GM12878 (cell line): ENCODE measurements at regions not wholly inside any gene's neighbourhood (a gene's known extent, or its start where the extent isn't known, plus 50 kb on each side); places are given as distances from the start of the nearest gene placed in this dataset.

Source experiments
- ATAC-seq: fragments of 200-7000 bp; cut with Tn5 transposase; 3 replicates; pipeline ENCODE4 v1.9.1; 2020; ENCODE audit warnings: mild to moderate bottlenecking, moderate library complexity
- BruUV-seq: library from RNA; stranded (reverse); fragments of 400-500 nt; replicated peaks from 2 replicates; lab custom pipeline; 2021; lab: Mats Ljungman, UMichigan
- CTCF ChIA-PET: fragments of 300-600 bp; sonication (Branson Sonifier 250); formaldehyde crosslinking; extraction: SDS; loops from one replicate; lab custom pipeline; 2021; ENCODE audit warnings: inconsistent platforms; lab: Yijun Ruan, JAX
- POLR2A ChIA-PET: fragments of 350-600 bp; formaldehyde crosslinking; extraction: SDS; loops from one replicate; lab custom pipeline; 2021; ENCODE audit warnings: inconsistent platforms; lab: Charles Lee
- RAD21 ChIA-PET: fragments of 300-600 bp; sonication (Branson Sonifier 250); formaldehyde crosslinking; loops from one replicate; lab custom pipeline; 2023; ENCODE audit warnings: antibody characterized with exemption; ENCODE audit not compliant: unreplicated experiment; lab: Charles Lee
- SMC1A ChIA-PET: fragments of 300-600 bp; sonication (Branson Sonifier 250); formaldehyde crosslinking; loops from one replicate; lab custom pipeline; 2023; ENCODE audit not compliant: unreplicated experiment, uncharacterized antibody; lab: Charles Lee
- DNase-seq: peaks from one replicate; pipeline ENCODE4 v3.0.0-alpha.2; 2011; ENCODE audit warnings: low read depth, low spot score
- FAIRE-seq: peaks from 3 replicates; lab custom pipeline; 2011; peaks lifted over from hg19 to GRCh38; lab: Jason Lieb, UNC
- H2AFZ ChIP-seq: 2 replicates; pipeline ENCODE4 v1.6.0; 2011; ENCODE audit warnings: low read depth, low read length, control low read depth; ENCODE audit not compliant: control insufficient read depth
- H3K27ac ChIP-seq: 2 replicates; pipeline ENCODE4 v1.5.1; 2011; ENCODE audit warnings: control low read depth; ENCODE audit not compliant: control insufficient read depth, insufficient read depth
- H3K27me3 ChIP-seq, 2 experiments: replicated peaks in 1 of 2; 2 replicates each; pipeline versions ENCODE4 v1.6.0 to v1.6.1; 2011; ENCODE audit warnings: low read length in 1 of 2; ENCODE audit not compliant: control insufficient read depth in 2 of 2, insufficient read depth in 2 of 2
- H3K36me3 ChIP-seq, 2 experiments: 2 replicates each; pipeline ENCODE4 v1.5.1; 2011; ENCODE audit warnings: low read length in 1 of 2; ENCODE audit not compliant: control insufficient read depth in 2 of 2, insufficient read depth in 2 of 2
- H3K4me1 ChIP-seq: 2 replicates; pipeline ENCODE4 v1.6.1; 2011; ENCODE audit warnings: mild to moderate bottlenecking, low read length, moderate library complexity, mixed read lengths; ENCODE audit not compliant: control insufficient read depth, insufficient read depth
- H3K4me2 ChIP-seq: 2 replicates; pipeline ENCODE4 v1.6.0; 2011; ENCODE audit warnings: control low read depth; ENCODE audit not compliant: control insufficient read depth, insufficient read depth
- H3K4me3 ChIP-seq: fragments of 200-600 bp; sonication (generic); 2 replicates; pipeline ENCODE4 v1.5.1; 2016
- H3K79me2 ChIP-seq: 2 replicates; pipeline ENCODE4 v1.6.0; 2011; ENCODE audit warnings: low read length; ENCODE audit not compliant: control insufficient read depth, insufficient read depth
- H3K9ac ChIP-seq: 2 replicates; pipeline ENCODE4 v1.8.0; 2011; ENCODE audit warnings: low read length, control low read depth, mixed read lengths; ENCODE audit not compliant: control insufficient read depth, insufficient read depth
- H3K9me3 ChIP-seq: replicated peaks from 3 replicates; pipeline ENCODE4 v1.5.1; 2011; ENCODE audit warnings: mild to moderate bottlenecking, low read length; ENCODE audit not compliant: control insufficient read depth, insufficient read depth
- H4K20me1 ChIP-seq: 2 replicates; pipeline ENCODE4 v1.6.0; 2011; ENCODE audit not compliant: control insufficient read depth, insufficient read depth
- BRCA1 ChIP-seq: IDR thresholded peaks from 2 replicates; pipeline ENCODE4 v1.6.1; 2011; ENCODE audit warnings: low read depth, low read length, improper control_type of control experiment
- CREM ChIP-seq: IDR thresholded peaks from 2 replicates; pipeline ENCODE4 v1.6.1; 2014; ENCODE audit warnings: antibody characterized with exemption, low read depth
- HDGF ChIP-seq: fragments of 450-650 bp; IDR thresholded peaks from 2 replicates; pipeline ENCODE4 v1.6.1; 2016; ENCODE audit warnings: antibody characterized with exemption
- IKZF1 ChIP-seq: fragments of 450-650 bp; conservative IDR thresholded peaks from 2 replicates; pipeline ENCODE4 v1.6.1; 2017; ENCODE audit warnings: antibody characterized with exemption, mild to moderate bottlenecking
- IRF5 ChIP-seq: fragments of 450-650 bp; IDR thresholded peaks from 2 replicates; pipeline ENCODE4 v1.6.1; 2017; ENCODE audit warnings: borderline replicate concordance
- MTA2 ChIP-seq: fragments of 450-650 bp; IDR thresholded peaks from 2 replicates; pipeline ENCODE4 v1.6.1; 2016; ENCODE audit warnings: low read depth, mild to moderate bottlenecking, moderate library complexity
- MYC ChIP-seq: IDR thresholded peaks from 2 replicates; pipeline ENCODE4 v1.6.1; 2011; ENCODE audit warnings: mild to moderate bottlenecking, low read length, moderate library complexity, inconsistent platforms; ENCODE audit not compliant: insufficient read depth, insufficient replicate concordance, insufficient read length, severe bottlenecking
- NFIC ChIP-seq: IDR thresholded peaks from 2 replicates; pipeline ENCODE4 v1.6.1; 2012; ENCODE audit warnings: low read depth, mild to moderate bottlenecking, inconsistent platforms, low read length, moderate library complexity
- NFYB ChIP-seq: IDR thresholded peaks from 2 replicates; pipeline ENCODE4 v1.6.1; 2011; ENCODE audit warnings: low read depth, mild to moderate bottlenecking, low read length, improper control_type of control experiment, moderate library complexity; ENCODE audit not compliant: insufficient read depth
- PML ChIP-seq: IDR thresholded peaks from 2 replicates; pipeline ENCODE4 v1.6.1; 2012; ENCODE audit warnings: low read length, inconsistent platforms
- RAD51 ChIP-seq: fragments of 450-650 bp; IDR thresholded peaks from 2 replicates; pipeline ENCODE4 v1.6.1; 2016; ENCODE audit warnings: moderate library complexity, mild to moderate bottlenecking, inconsistent platforms
- RB1 ChIP-seq: fragments of 450-650 bp; formaldehyde crosslinking; IDR thresholded peaks from 2 replicates; pipeline ENCODE4 v1.6.1; 2017; ENCODE audit warnings: mild to moderate bottlenecking, borderline replicate concordance
- SIN3A ChIP-seq: IDR thresholded peaks from 2 replicates; pipeline ENCODE4 v1.6.1; 2012; ENCODE audit warnings: low read depth, low read length, improper control_type of control experiment
- SREBF2 ChIP-seq: IDR thresholded peaks from 2 replicates; pipeline ENCODE4 v1.6.1; 2012; ENCODE audit warnings: mild to moderate bottlenecking, low read length
- TAF1 ChIP-seq: IDR thresholded peaks from 2 replicates; pipeline ENCODE4 v1.6.1; 2011; ENCODE audit warnings: mild to moderate bottlenecking, low read depth, low read length, borderline replicate concordance
- TCF12 ChIP-seq: IDR thresholded peaks from 2 replicates; pipeline ENCODE4 v1.6.1; 2011; ENCODE audit warnings: low read depth, mild to moderate bottlenecking, low read length
- ZBTB40 ChIP-seq: fragments of 450-650 bp; IDR thresholded peaks from 2 replicates; pipeline ENCODE4 v1.6.1; 2016; ENCODE audit warnings: mild to moderate bottlenecking, moderate library complexity, borderline replicate concordance
- ZNF24 ChIP-seq: fragments of 450-650 bp; IDR thresholded peaks from 2 replicates; pipeline ENCODE4 v1.6.1; 2017; ENCODE audit warnings: antibody characterized with exemption, mild to moderate bottlenecking
- ZNF622 ChIP-seq: fragments of 450-650 bp; IDR thresholded peaks from 2 replicates; pipeline ENCODE4 v1.6.1; 2017; ENCODE audit warnings: mild to moderate bottlenecking, inconsistent platforms
- ZSCAN29 ChIP-seq: fragments of 450-650 bp; IDR thresholded peaks from 2 replicates; pipeline ENCODE4 v1.6.1; 2017; ENCODE audit warnings: mild to moderate bottlenecking, moderate library complexity
- WGBS: methylation state at CpG from one replicate; pipeline ENCODE4 v1.1.6; 2016; ENCODE audit warnings: low lambda C conversion rate; ENCODE audit not compliant: insufficient replicate concordance, insufficient coverage; ENCODE audit errors: missing lambda C conversion rate; 5-methylcytosine and 5-hydroxymethylcytosine counted together
- in situ Hi-C: fragments of 300-500 bp; cut with MboI; formaldehyde crosslinking; loops from 9 replicates; pipeline ENCODE4 v1.14.3; 2018; ENCODE audit warnings: mixed read lengths
- intact Hi-C: fragments of 100-400 bp; cut with micrococcal nuclease; formaldehyde crosslinking; loops from one replicate; pipeline ENCODE4 v1.14.2; 2022; ENCODE audit not compliant: unreplicated experiment

- 44% methylated on average over 2 of the region's 2 CpGs for WGBS
- no peak overlapping the region for H3K9ac ChIP-seq
- TF ChIP-seq RB1, result no peak
- TF ChIP-seq IRF5, result no peak
- TF ChIP-seq MTA2, result no peak
- no peak for TF ChIP-seq SREBF2
- TF ChIP-seq NFIC, result no peak
- TF ChIP-seq TCF12, result no peak
- TF ChIP-seq MYC, result no peak
- no peak for TF ChIP-seq IKZF1
- TF ChIP-seq ZNF24, result no peak
- no peak for TF ChIP-seq SIN3A
- no peak for TF ChIP-seq TAF1
- TF ChIP-seq ZNF622, result no peak
- TF ChIP-seq ZSCAN29, result no peak
- no peak for TF ChIP-seq ZBTB40
- no peak for TF ChIP-seq RAD51
- TF ChIP-seq BRCA1, result no peak
- no peak for TF ChIP-seq NFYB
- TF ChIP-seq CREM, result no peak
- TF ChIP-seq PML, result no peak
- no peak for TF ChIP-seq HDGF
Measured at GRCh38 chr6:105503641-105504040, 100.8 kb upstream of the PREP start.

More at GRCh38 chr6:105503641-105504040, 100.8 kb upstream of the PREP start:
- H3K4me2 ChIP-seq, result no peak overlapping the region
- H3K79me2 ChIP-seq, result no peaks in the 10 kb centered on the region
- FAIRE-seq (no peak), DNase-seq (no peak), ATAC-seq (no peak)
- no peaks in the 10 kb centered on the region for H3K4me1 ChIP-seq
- H3K4me3 ChIP-seq, result no peak overlapping the region
- peaks cover 0 to 2% of the 10 kb centered on the region in 2 experiments; a peak in 2 of 4 replicates for H3K27me3 ChIP-seq
- H3K27ac ChIP-seq, result no peak overlapping the region
- in situ Hi-C loops, result no loop called here
- no peaks in the 10 kb centered on the region for H4K20me1 ChIP-seq
- ChIA-PET SMC1A (interaction anchor here (1.1 to 2.4 kb wide), 3 partner anchors 13 to 72 kb away, joined by 3 to 5 read pairs (median 5); no protein-coding TSS in a partner anchor), CTCF (interaction anchor here (1.3 to 1.5 kb wide), 2 partner anchors 98 to 229 kb away, joined by 3 read pairs; no protein-coding TSS in a partner anchor), POLR2A (no interaction called here), RAD21 (interaction anchor here (1.1 kb wide), 1 partner anchor 34 kb away, joined by 3 read pairs; no protein-coding TSS in a partner anchor)
- intact Hi-C loops, result no loop called here
- no TSS peak for BruUV-seq
- H3K36me3 ChIP-seq, result no peaks in the 10 kb centered on the region
- no peaks in the 10 kb centered on the region; the same call in 2 of the 3 replicates for H3K9me3 ChIP-seq
- no peak overlapping the region for H2AFZ ChIP-seq
